ENCODE measurements at regions not wholly inside any gene's neighbourhood (a gene's known extent, or its start where the extent isn't known, plus 50 kb on each side); places are given as distances from the start of the nearest gene placed in this dataset.

GRCh38 chr22:22341736-22342135, 97.2 kb downstream of the VPREB1 start:
- TF ChIP-seq CTCF (IDR thresholded peaks at IDR 0.05): no peak
- TF ChIP-seq EZH2 (IDR thresholded peaks at IDR 0.05): no peak
- TF ChIP-seq EZH2phosphoT487 (IDR thresholded peaks at IDR 0.05): no peak

Data from neural progenitor cell (in vitro differentiated cells).